Activated CD8-positive, alpha-beta T cell treated with anti-CD3 and anti-CD28 coated beads, Interleukin-2, amount 10 ng/mL, durations not matched to agents 7 days and 5 days (primary cell): ENCODE measurements at regions not wholly inside any gene's neighbourhood (a gene's known extent, or its start where the extent isn't known, plus 50 kb on each side); places are given as distances from the start of the nearest gene placed in this dataset.

ENCODE experiments used
- ATAC-seq: fragments of 150-1000 bp; cut with Tn5 transposase; one replicate; pipeline ENCODE4 v1.10.0; 2021; ENCODE audit warnings: moderate library complexity
- CTCF ChIA-PET: fragments of 350-600 bp; sonication (Branson Sonifier 250); formaldehyde crosslinking; loops from one replicate; lab custom pipeline; 2021; ENCODE audit warnings: antibody characterized with exemption; lab: Charles Lee
- POLR2A ChIA-PET: fragments of 350-600 bp; sonication (Branson Sonifier 250); formaldehyde crosslinking; loops from one replicate; lab custom pipeline; 2021; ENCODE audit warnings: antibody characterized with exemption; lab: Charles Lee
- DNase-seq: peaks from one replicate; pipeline ENCODE4 v3.0.0-alpha.2; 2020
- H3K27ac Mint-ChIP-seq: one replicate; pipeline ENCODE4 v1.8.0; 2021; ENCODE audit warnings: mild to moderate bottlenecking, mixed read lengths
- H3K27me3 Mint-ChIP-seq: one replicate; pipeline ENCODE4 v1.8.0; 2021; ENCODE audit warnings: low read depth, mixed read lengths
- H3K36me3 Mint-ChIP-seq: one replicate; pipeline ENCODE4 v1.8.0; 2021; ENCODE audit warnings: low read depth, mixed read lengths
- H3K4me1 Mint-ChIP-seq: one replicate; pipeline ENCODE4 v1.8.0; 2021; ENCODE audit warnings: low read depth, mixed read lengths
- H3K4me3 Mint-ChIP-seq: one replicate; pipeline ENCODE4 v1.8.0; 2021; ENCODE audit warnings: mild to moderate bottlenecking, mixed read lengths
- H3K9me3 Mint-ChIP-seq: one replicate; pipeline ENCODE4 v1.8.0; 2022; ENCODE audit warnings: mixed read lengths; ENCODE audit not compliant: insufficient read depth

- ChIA-PET CTCF (no interaction called here), POLR2A (no interaction called here)
- H3K4me3 Mint-ChIP-seq, result no peak overlapping the region
Measured at GRCh38 chr21:27190601-27191000, 223.7 kb upstream of the ADAMTS5 start.

GRCh38 chr21:27189870-27190269 is 223.0 kb upstream of the ADAMTS5 start:
- no peak for ATAC-seq
- Mint-ChIP-seq H3K27me3 (no peaks in the 10 kb centered on the region), H3K4me3 (no peak overlapping the region), H3K4me1 (no peaks in the 10 kb centered on the region), H3K9me3 (peaks cover 24% of the 10 kb centered on the region), H3K27ac (no peak overlapping the region), H3K36me3 (no peaks in the 10 kb centered on the region)
- CTCF ChIA-PET, result no interaction called here
- POLR2A ChIA-PET, result no interaction called here
- no peak for DNase-seq

More at GRCh38 chr21:27190601-27191000, 223.7 kb upstream of the ADAMTS5 start:
- no peak for DNase-seq
- Mint-ChIP-seq H3K27ac (no peak overlapping the region), H3K4me1 (no peaks in the 10 kb centered on the region), H3K27me3 (no peaks in the 10 kb centered on the region), H3K36me3 (no peaks in the 10 kb centered on the region), H3K9me3 (peaks cover 24% of the 10 kb centered on the region)
- no peak for ATAC-seq

GRCh38 chr21:27173053-27173452 is 206.2 kb upstream of the ADAMTS5 start:
- H3K4me1 Mint-ChIP-seq, result no peaks in the 10 kb centered on the region
- ChIA-PET CTCF (no interaction called here), POLR2A (no interaction called here)
- DNase-seq (no peak), ATAC-seq (no peak)
- no peak overlapping the region for H3K4me3 Mint-ChIP-seq
- H3K27ac Mint-ChIP-seq, result no peak overlapping the region
- H3K9me3 Mint-ChIP-seq, result peaks cover 7% of the 10 kb centered on the region
- H3K36me3 Mint-ChIP-seq, result no peaks in the 10 kb centered on the region
- H3K27me3 Mint-ChIP-seq, result no peaks in the 10 kb centered on the region

GRCh38 chr21:27171707-27172106 is 204.8 kb upstream of the ADAMTS5 start:
- no peaks in the 10 kb centered on the region for H3K36me3 Mint-ChIP-seq
- CTCF ChIA-PET, result no interaction called here
- POLR2A ChIA-PET, result no interaction called here
- no peak overlapping the region for H3K27ac Mint-ChIP-seq
- no peak overlapping the region for H3K4me3 Mint-ChIP-seq
- H3K4me1 Mint-ChIP-seq, result no peaks in the 10 kb centered on the region
- ATAC-seq, result no peak
- H3K9me3 Mint-ChIP-seq, result peaks cover 4% of the 10 kb centered on the region
- no peak for DNase-seq
- no peaks in the 10 kb centered on the region for H3K27me3 Mint-ChIP-seq

GRCh38 chr21:27168084-27168483 is 201.2 kb upstream of the ADAMTS5 start:
- Mint-ChIP-seq H3K27me3 (no peaks in the 10 kb centered on the region), H3K4me3 (no peak overlapping the region), H3K27ac (no peak overlapping the region), H3K4me1 (no peaks in the 10 kb centered on the region), H3K9me3 (peaks cover 8% of the 10 kb centered on the region), H3K36me3 (no peaks in the 10 kb centered on the region)
- ATAC-seq, result no peak
- ChIA-PET POLR2A (no interaction called here), CTCF (no interaction called here)
- no peak for DNase-seq

GRCh38 chr21:27164208-27165177 is 197.6 kb upstream of the ADAMTS5 start:
- CTCF ChIA-PET, result no interaction called here
- H3K9me3 Mint-ChIP-seq, result peaks cover 5% of the 10 kb centered on the region
- ATAC-seq (no peak), DNase-seq (no peak)
- H3K4me1 Mint-ChIP-seq, result no peaks in the 10 kb centered on the region
- no peak overlapping the region for H3K27ac Mint-ChIP-seq
- no peak overlapping the region for H3K4me3 Mint-ChIP-seq
- H3K27me3 Mint-ChIP-seq, result no peaks in the 10 kb centered on the region
- POLR2A ChIA-PET, result no interaction called here
- no peaks in the 10 kb centered on the region for H3K36me3 Mint-ChIP-seq

GRCh38 chr21:27158967-27159366 is 192.1 kb upstream of the ADAMTS5 start:
- Mint-ChIP-seq H3K27me3 (no peaks in the 10 kb centered on the region), H3K4me3 (no peak overlapping the region), H3K4me1 (no peaks in the 10 kb centered on the region), H3K27ac (no peak overlapping the region), H3K36me3 (no peaks in the 10 kb centered on the region), H3K9me3 (peaks cover 11% of the 10 kb centered on the region)
- no peak for ATAC-seq
- CTCF ChIA-PET, result no interaction called here
- DNase-seq, result no peak
- POLR2A ChIA-PET, result no interaction called here

- no peak for DNase-seq
- no peaks in the 10 kb centered on the region for H3K27me3 Mint-ChIP-seq
- H3K4me1 Mint-ChIP-seq, result no peaks in the 10 kb centered on the region
- no peak overlapping the region for H3K4me3 Mint-ChIP-seq
- POLR2A ChIA-PET, result no interaction called here
- no peak for ATAC-seq
- no peaks in the 10 kb centered on the region for H3K36me3 Mint-ChIP-seq
- no peak overlapping the region for H3K27ac Mint-ChIP-seq
- H3K9me3 Mint-ChIP-seq, result peaks cover 11% of the 10 kb centered on the region
- CTCF ChIA-PET, result no interaction called here
Measured at GRCh38 chr21:27157097-27157496, 190.2 kb upstream of the ADAMTS5 start.

GRCh38 chr21:27156666-27157065 is 189.8 kb upstream of the ADAMTS5 start:
- ChIA-PET POLR2A (no interaction called here), CTCF (no interaction called here)
- Mint-ChIP-seq H3K4me1 (no peaks in the 10 kb centered on the region), H3K9me3 (peaks cover 11% of the 10 kb centered on the region), H3K36me3 (no peaks in the 10 kb centered on the region), H3K27me3 (no peaks in the 10 kb centered on the region), H3K27ac (no peak overlapping the region), H3K4me3 (no peak overlapping the region)
- ATAC-seq (no peak), DNase-seq (no peak)

- ChIA-PET CTCF (no interaction called here), POLR2A (no interaction called here)
- Mint-ChIP-seq H3K36me3 (no peaks in the 10 kb centered on the region), H3K9me3 (peaks cover 11% of the 10 kb centered on the region), H3K4me3 (no peak overlapping the region), H3K27ac (no peak overlapping the region), H3K4me1 (no peaks in the 10 kb centered on the region), H3K27me3 (no peaks in the 10 kb centered on the region)
- ATAC-seq, result no peak
- no peak for DNase-seq
Measured at GRCh38 chr21:27155130-27155500, 188.2 kb upstream of the ADAMTS5 start.

- Mint-ChIP-seq H3K4me3 (no peak overlapping the region), H3K27ac (no peak overlapping the region), H3K4me1 (no peaks in the 10 kb centered on the region), H3K36me3 (no peaks in the 10 kb centered on the region), H3K27me3 (no peaks in the 10 kb centered on the region), H3K9me3 (peaks cover 11% of the 10 kb centered on the region)
- no peak for ATAC-seq
- ChIA-PET CTCF (no interaction called here), POLR2A (no interaction called here)
- no peak for DNase-seq
Measured at GRCh38 chr21:27154451-27155129, 187.7 kb upstream of the ADAMTS5 start.

GRCh38 chr21:27152996-27153395 is 186.1 kb upstream of the ADAMTS5 start:
- ChIA-PET POLR2A (no interaction called here), CTCF (no interaction called here)
- Mint-ChIP-seq H3K9me3 (peaks cover 11% of the 10 kb centered on the region), H3K27ac (no peak overlapping the region), H3K4me1 (no peaks in the 10 kb centered on the region), H3K27me3 (no peaks in the 10 kb centered on the region), H3K4me3 (no peak overlapping the region), H3K36me3 (no peaks in the 10 kb centered on the region)
- DNase-seq (no peak), ATAC-seq (no peak)
